NT2/D1 (cell line): ENCODE measurements at regions not wholly inside any gene's neighbourhood (a gene's known extent, or its start where the extent isn't known, plus 50 kb on each side); places are given as distances from the start of the nearest gene placed in this dataset.

Source experiments
- DNase-seq: peaks from one replicate; pipeline ENCODE4 v3.0.0-alpha.2; 2011; ENCODE audit warnings: low read depth, low spot score
- H3K27me3 ChIP-seq: 2 replicates; pipeline ENCODE4 v1.6.0; 2011; ENCODE audit warnings: mild to moderate bottlenecking; ENCODE audit not compliant: insufficient read length, insufficient read depth
- H3K36me3 ChIP-seq: 2 replicates; pipeline ENCODE4 v1.6.1; 2011; ENCODE audit warnings: mild to moderate bottlenecking, low read length, mixed read lengths; ENCODE audit not compliant: insufficient read depth, insufficient read length
- H3K4me1 ChIP-seq: 2 replicates; pipeline ENCODE4 v1.5.1; 2011; ENCODE audit not compliant: insufficient read depth, insufficient read length
- H3K4me3 ChIP-seq: 2 replicates; pipeline ENCODE4 v1.5.1; 2011; ENCODE audit warnings: low read depth; ENCODE audit not compliant: insufficient read length
- H3K9ac ChIP-seq: 2 replicates; pipeline ENCODE4 v1.6.0; 2011; ENCODE audit warnings: low read depth; ENCODE audit not compliant: insufficient read length
- H3K9me3 ChIP-seq: 2 replicates; pipeline ENCODE4 v1.5.1; 2011; ENCODE audit warnings: mild to moderate bottlenecking, low read length; ENCODE audit not compliant: insufficient read depth
- SUZ12 ChIP-seq: IDR thresholded peaks from 2 replicates; pipeline ENCODE4 v1.6.1; 2011; ENCODE audit not compliant: insufficient read length, insufficient read depth; ENCODE audit errors: extremely low read depth
- YY1 ChIP-seq: IDR thresholded peaks from 2 replicates; pipeline ENCODE4 v1.6.1; 2011; ENCODE audit not compliant: insufficient read length, insufficient read depth
- ZNF274 ChIP-seq: IDR thresholded peaks from 2 replicates; pipeline ENCODE4 v1.6.1; 2011; ENCODE audit warnings: mild to moderate bottlenecking, low read depth, low read length

DNA sequence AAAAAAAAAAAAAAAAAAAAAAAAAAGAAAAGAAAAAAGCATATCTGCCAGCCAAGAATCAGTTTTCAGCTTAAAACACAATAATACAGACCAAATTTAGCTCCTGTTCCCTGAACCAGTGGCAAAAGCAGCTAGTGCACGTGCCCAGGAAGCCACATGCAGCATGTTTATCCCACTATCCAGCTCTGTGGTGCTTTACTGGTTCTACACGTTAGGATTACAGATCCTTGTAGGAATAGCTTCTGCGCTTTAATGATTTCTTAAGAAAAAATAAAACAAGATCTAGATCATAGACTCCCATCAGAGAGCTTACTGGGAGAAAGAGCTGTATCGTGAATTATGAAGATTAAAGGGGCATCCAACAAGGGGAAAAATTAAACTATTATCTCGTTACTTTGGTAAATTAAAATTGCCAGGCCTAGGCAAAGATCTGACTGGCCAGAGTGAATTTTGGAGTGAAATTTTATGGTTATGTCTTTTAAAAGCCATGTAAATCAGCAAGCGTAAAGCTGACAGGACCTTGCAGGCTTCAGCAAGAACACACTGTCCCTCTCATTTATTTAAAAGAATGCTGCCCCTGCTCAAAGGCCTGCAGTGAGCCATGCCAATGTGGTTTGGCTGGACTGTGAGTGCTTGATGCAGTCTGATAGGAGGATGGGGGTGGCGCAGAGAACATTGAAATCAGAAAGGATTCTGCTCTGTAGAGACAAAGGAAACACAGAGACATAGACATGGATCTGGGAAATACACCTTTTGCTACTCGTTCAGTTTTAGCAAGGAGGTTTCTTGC, 177.3 kb upstream of the PHYHIPL start:
- Histone ChIP-seq H3K4me1 (no peaks in the 10 kb centered on the region), H3K9me3 (no peaks in the 10 kb centered on the region), H3K9ac (no peak overlapping the region), H3K4me3 (no peak overlapping the region), H3K27me3 (no peaks in the 10 kb centered on the region), H3K36me3 (no peaks in the 10 kb centered on the region)
- no peak for DNase-seq
- TF ChIP-seq YY1 (no peak), ZNF274 (no peak), SUZ12 (no peak)

DNA sequence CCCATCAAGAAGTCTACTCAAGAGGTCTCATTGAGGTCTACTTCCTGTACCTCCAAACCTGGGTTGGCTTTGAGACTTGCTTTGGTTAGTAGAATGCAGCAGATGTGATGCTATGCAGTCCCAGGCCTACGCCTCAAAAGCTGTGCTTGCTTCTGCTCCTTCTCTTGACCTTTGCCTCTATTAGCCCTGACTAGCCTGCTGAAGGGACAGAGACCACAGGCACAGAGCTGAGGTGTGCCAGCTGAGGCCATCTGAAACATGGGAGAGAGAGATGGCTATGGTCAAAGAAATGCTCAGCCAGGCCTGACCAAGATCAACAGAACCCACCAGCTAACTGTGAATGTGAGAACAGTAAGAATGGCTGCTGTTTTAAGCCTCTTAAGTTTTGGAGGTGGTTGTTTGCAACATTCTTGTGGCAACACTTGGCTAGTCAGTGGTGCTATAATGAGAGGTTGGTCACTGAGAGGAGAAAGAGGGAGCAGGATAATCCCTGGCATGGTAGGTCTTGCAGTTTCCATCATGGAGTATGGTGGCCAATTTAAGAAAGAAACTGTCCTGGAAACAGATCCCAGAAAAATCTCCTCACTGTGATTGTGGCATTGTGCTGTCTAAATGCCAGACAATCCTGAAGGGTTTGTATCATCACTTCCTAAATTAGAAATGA, 176.1 kb upstream of the PHYHIPL start:
- Histone ChIP-seq H3K4me3 (no peak overlapping the region), H3K36me3 (no peaks in the 10 kb centered on the region), H3K9me3 (no peaks in the 10 kb centered on the region), H3K9ac (no peak overlapping the region), H3K4me1 (no peaks in the 10 kb centered on the region), H3K27me3 (no peaks in the 10 kb centered on the region)
- TF ChIP-seq SUZ12 (no peak), ZNF274 (no peak), YY1 (no peak)
- no peak for DNase-seq

DNA sequence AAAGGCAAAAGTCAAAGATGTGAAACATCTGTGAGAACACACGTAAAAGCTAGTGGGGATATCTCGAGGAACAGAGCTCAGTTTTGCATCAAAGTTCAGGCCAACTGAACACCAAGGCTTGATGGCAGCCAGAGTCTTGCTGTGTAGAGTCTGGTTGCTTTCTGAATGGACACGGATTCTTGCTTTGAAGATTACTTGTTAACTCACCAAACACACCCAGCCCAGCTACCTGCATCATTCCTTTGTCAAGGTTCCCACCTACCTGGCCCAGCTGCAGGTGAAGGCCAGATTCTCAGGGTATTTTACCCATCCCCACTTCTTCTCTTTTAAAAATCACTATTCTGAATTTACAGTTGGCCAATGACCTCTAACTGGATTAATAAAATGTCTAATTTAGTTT, 174.4 kb upstream of the PHYHIPL start:
- H3K9me3 ChIP-seq: no peaks in the 10 kb centered on the region
- H3K4me1 ChIP-seq: no peaks in the 10 kb centered on the region
- no peak overlapping the region for H3K4me3 ChIP-seq
- DNase-seq: no peak
- H3K9ac ChIP-seq: no peak overlapping the region
- no peak for TF ChIP-seq ZNF274
- TF ChIP-seq YY1: no peak
- no peak for TF ChIP-seq SUZ12
- no peaks in the 10 kb centered on the region for H3K27me3 ChIP-seq
- no peaks in the 10 kb centered on the region for H3K36me3 ChIP-seq

DNA sequence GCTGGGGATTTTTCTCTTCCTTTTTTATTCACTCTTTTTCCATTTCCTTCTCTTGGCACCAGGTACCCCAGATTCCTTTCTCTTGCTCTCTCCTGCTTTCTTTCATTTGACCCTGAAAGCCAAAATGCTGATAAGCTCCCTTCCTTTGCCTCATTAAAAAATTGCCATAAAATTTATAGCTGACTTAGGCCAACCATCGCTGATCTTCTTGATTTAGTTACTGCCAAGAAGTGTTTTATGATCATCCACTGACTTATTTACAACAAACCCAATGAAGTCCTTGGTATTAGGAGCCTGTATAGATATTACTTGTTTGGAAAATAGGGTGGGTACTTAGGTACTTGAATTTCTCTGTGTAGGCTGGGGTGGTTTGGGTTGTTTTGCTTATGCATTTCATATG, 173.2 kb upstream of the PHYHIPL start:
- Histone ChIP-seq H3K36me3 (no peaks in the 10 kb centered on the region), H3K27me3 (no peaks in the 10 kb centered on the region), H3K9ac (no peak overlapping the region), H3K4me1 (no peaks in the 10 kb centered on the region), H3K9me3 (no peaks in the 10 kb centered on the region), H3K4me3 (no peak overlapping the region)
- TF ChIP-seq SUZ12 (no peak), ZNF274 (no peak), YY1 (no peak)
- no peak for DNase-seq

DNA sequence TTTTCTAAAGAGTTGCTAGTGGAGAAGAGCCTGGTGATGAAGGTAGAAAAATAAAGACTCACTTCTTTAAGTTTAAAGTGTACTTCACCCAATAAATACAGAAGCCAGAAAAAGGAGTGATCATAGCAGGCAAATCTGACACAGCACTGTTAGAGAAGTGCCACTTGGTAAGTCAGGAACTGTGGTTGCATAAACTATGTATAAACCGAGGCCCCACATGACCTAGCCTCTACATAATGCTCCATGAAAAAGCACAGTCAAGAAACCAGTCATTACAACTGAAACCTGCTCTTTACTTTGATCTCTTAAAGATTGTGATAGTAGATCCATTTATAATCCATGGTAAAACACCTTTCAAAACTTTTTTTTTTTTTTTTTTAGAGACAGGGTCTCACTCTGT, 172.1 kb upstream of the PHYHIPL start:
- Histone ChIP-seq H3K36me3 (no peaks in the 10 kb centered on the region), H3K4me1 (no peaks in the 10 kb centered on the region), H3K9ac (no peak overlapping the region), H3K4me3 (no peak overlapping the region), H3K27me3 (no peaks in the 10 kb centered on the region), H3K9me3 (no peaks in the 10 kb centered on the region)
- no peak for TF ChIP-seq SUZ12
- TF ChIP-seq YY1: no peak
- no peak for TF ChIP-seq ZNF274
- no peak for DNase-seq

DNA sequence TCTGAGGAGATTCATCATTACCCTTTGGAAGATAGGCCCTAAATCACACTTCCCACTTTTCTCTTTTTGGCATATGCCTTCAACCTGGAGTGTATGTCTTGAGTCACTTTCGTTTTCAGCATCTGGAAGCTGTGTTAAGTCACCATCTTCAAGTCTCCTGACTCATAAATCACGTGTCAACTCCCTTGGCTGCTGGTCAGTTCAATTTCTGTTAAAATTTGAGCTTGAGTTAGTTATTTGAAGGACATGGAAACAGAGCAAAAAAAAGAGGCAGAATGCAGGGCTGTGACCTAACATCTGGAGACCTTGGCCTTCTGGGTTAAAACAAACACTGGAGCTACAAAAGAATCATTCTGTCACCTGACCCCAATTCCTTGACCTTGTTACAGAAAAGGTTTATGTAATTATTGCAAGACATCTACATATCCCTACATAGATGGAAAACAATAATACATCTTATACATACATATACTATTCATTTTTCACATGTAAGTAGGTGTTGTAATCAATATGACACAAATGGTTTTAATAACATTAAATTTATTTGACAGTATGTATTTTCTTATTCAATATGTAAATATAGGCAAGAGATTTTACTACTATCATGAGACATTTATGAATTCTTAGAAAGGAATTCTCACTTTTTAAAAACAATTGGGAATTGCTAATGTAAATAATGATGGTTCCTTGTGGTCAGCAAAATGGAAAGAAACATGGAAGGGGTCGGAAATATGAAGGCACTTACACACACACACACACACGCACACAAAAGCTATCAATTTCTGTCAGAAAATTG, 169.7 kb upstream of the PHYHIPL start:
- Histone ChIP-seq H3K4me3 (no peak overlapping the region), H3K27me3 (no peaks in the 10 kb centered on the region), H3K9ac (no peak overlapping the region), H3K36me3 (no peaks in the 10 kb centered on the region), H3K9me3 (no peaks in the 10 kb centered on the region), H3K4me1 (no peaks in the 10 kb centered on the region)
- TF ChIP-seq SUZ12: no peak
- TF ChIP-seq ZNF274: no peak
- TF ChIP-seq YY1: no peak
- no peak for DNase-seq
